ENCODE measurements at regions not wholly inside any gene's neighbourhood (a gene's known extent, or its start where the extent isn't known, plus 50 kb on each side); places are given as distances from the start of the nearest gene placed in this dataset.
"Not testable (repeated sequence)": the region's sequence is repeated elsewhere in the genome, so short reads cannot be mapped to it uniquely, and the experiment has no call there.

GRCh38 chrX:1025413-1025812, 187.0 kb downstream of the CRLF2 start:
- ChIA-PET CTCF (no interaction called here), RAD21 (ENCODE audit: unreplicated experiment) (no interaction called here), POLR2A (no interaction called here), SMC1A (ENCODE audit: uncharacterized antibody, unreplicated experiment) (no interaction called here)
- Histone ChIP-seq H3K9ac (ENCODE audit: control insufficient read depth, insufficient read depth, low read length) (no peak overlapping the region), H3K79me2 (ENCODE audit: control insufficient read depth, insufficient read depth, low read length) (no peaks in the 10 kb centered on the region), H4K20me1 (ENCODE audit: control insufficient read depth, insufficient read depth) (no peaks in the 10 kb centered on the region), H3K4me2 (ENCODE audit: control insufficient read depth, insufficient read depth) (no peak overlapping the region), H3K9me3 (replicated peaks; ENCODE audit: control insufficient read depth, insufficient read depth, low read length) (peaks cover 4% of the 10 kb centered on the region; the same call in 2 of the 3 replicates), H3K4me1 (ENCODE audit: control insufficient read depth, insufficient read depth, low read length) (peaks cover 10% of the 10 kb centered on the region), H3K36me3 (ENCODE audit: control insufficient read depth in 2 of 2, insufficient read depth in 2 of 2, low read length in 1 of 2) (no peaks in the 10 kb centered on the region), H3K27ac (ENCODE audit: control insufficient read depth, insufficient read depth) (peak overlapping the region; percentile 86), H3K27me3 (replicated peaks in 1 of 2; ENCODE audit: control insufficient read depth in 2 of 2, insufficient read depth in 2 of 2, low read length in 1 of 2) (no peaks in the 10 kb centered on the region), H3K4me3 (no peak overlapping the region), H2AFZ (ENCODE audit: control insufficient read depth, low read depth, low read length) (no peak overlapping the region)
- ATAC-seq (no peak), FAIRE-seq (no peak), DNase-seq (ENCODE audit: low read depth, low spot score) (no peak)
- BruUV-seq (replicated peaks) = no TSS peak
- in situ Hi-C loops (cut with MboI) = loop anchor here (5.0 kb wide), 1 partner anchor 33 kb away; no protein-coding TSS in a partner anchor
- WGBS (ENCODE audit: insufficient coverage, insufficient replicate concordance, low lambda C conversion rate, missing lambda C conversion rate) = 63% methylated on average over 11 of the region's 11 CpGs
- intact Hi-C loops (cut with micrococcal nuclease; ENCODE audit: unreplicated experiment) = no loop called here
- no peak for TF ChIP-seq POLR2A (IDR thresholded peaks at IDR 0.05; ENCODE audit: low read depth, low read length)
- TF ChIP-seq USF2 (IDR thresholded peaks at IDR 0.05; ENCODE audit: borderline replicate concordance, low read depth, low read length) = no peak
- TF ChIP-seq IRF4 (IDR thresholded peaks at IDR 0.05; ENCODE audit: low read depth, low read length) = no peak

DNA sequence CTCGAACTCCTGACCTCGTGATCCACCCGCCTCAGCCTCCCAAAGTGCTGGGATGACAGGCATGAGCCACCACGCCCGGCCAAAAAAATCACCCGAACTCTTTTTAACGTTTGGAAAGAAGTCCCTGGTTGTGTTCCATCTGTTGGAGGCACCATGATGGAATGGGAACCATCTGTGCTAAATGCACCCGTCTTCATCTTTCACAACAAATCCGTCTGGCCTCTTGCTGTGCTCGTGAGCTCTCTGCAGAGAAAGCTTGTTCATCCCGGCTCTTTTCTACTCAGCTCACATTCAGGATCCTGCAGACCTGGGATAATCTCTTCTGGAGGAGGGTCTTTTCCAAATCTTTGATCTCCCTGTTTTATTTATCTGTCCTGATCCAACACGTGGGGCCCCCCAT, 188.8 kb downstream of the CRLF2 start:
- H3K9ac ChIP-seq (ENCODE audit: control insufficient read depth, insufficient read depth, low read length) = no peak overlapping the region
- H3K27me3 ChIP-seq (replicated peaks in 1 of 2; ENCODE audit: control insufficient read depth in 2 of 2, insufficient read depth in 2 of 2, low read length in 1 of 2) = no peaks in the 10 kb centered on the region
- no peak overlapping the region for H3K27ac ChIP-seq (ENCODE audit: control insufficient read depth, insufficient read depth)
- no TSS peak for BruUV-seq (replicated peaks)
- H3K4me2 ChIP-seq (ENCODE audit: control insufficient read depth, insufficient read depth) = no peak overlapping the region
- ATAC-seq (no peak), FAIRE-seq (no peak), DNase-seq (ENCODE audit: low read depth, low spot score) (no peak)
- CTCF ChIA-PET = no interaction called here
- RAD21 ChIA-PET (ENCODE audit: unreplicated experiment) = no interaction called here
- intact Hi-C loops (cut with micrococcal nuclease; ENCODE audit: unreplicated experiment) = no loop called here
- no peaks in the 10 kb centered on the region for H3K79me2 ChIP-seq (ENCODE audit: control insufficient read depth, insufficient read depth, low read length)
- H2AFZ ChIP-seq (ENCODE audit: control insufficient read depth, low read depth, low read length) = no peak overlapping the region
- no peak for TF ChIP-seq MXI1 (IDR thresholded peaks at IDR 0.05; ENCODE audit: low read depth, low read length)
- 71% methylated on average over 12 of the region's 12 CpGs for WGBS (ENCODE audit: insufficient coverage, insufficient replicate concordance, low lambda C conversion rate, missing lambda C conversion rate)
- H3K4me1 ChIP-seq (ENCODE audit: control insufficient read depth, insufficient read depth, low read length) = peaks cover 10% of the 10 kb centered on the region
- peaks cover 4% of the 10 kb centered on the region; the same call in 2 of the 3 replicates for H3K9me3 ChIP-seq (replicated peaks; ENCODE audit: control insufficient read depth, insufficient read depth, low read length)
- no peaks in the 10 kb centered on the region for H4K20me1 ChIP-seq (ENCODE audit: control insufficient read depth, insufficient read depth)
- in situ Hi-C loops (cut with MboI) = no loop called here
- H3K36me3 ChIP-seq (ENCODE audit: control insufficient read depth in 2 of 2, insufficient read depth in 2 of 2, low read length in 1 of 2) = no peaks in the 10 kb centered on the region
- SMC1A ChIA-PET (ENCODE audit: uncharacterized antibody, unreplicated experiment) = no interaction called here
- POLR2A ChIA-PET = no interaction called here
- H3K4me3 ChIP-seq = no peak overlapping the region

- CTCF ChIA-PET; DNase-seq (ENCODE audit: low read depth, low spot score); ATAC-seq; SMC1A ChIA-PET (ENCODE audit: uncharacterized antibody, unreplicated experiment); H3K4me3 ChIP-seq; H3K36me3 ChIP-seq (ENCODE audit: control insufficient read depth in 2 of 2, insufficient read depth in 2 of 2, low read length in 1 of 2); intact Hi-C loops (cut with micrococcal nuclease; ENCODE audit: unreplicated experiment); FAIRE-seq; POLR2A ChIA-PET; H3K9me3 ChIP-seq (replicated peaks; ENCODE audit: control insufficient read depth, insufficient read depth, low read length); H3K27ac ChIP-seq (ENCODE audit: control insufficient read depth, insufficient read depth); in situ Hi-C loops (cut with MboI); H4K20me1 ChIP-seq (ENCODE audit: control insufficient read depth, insufficient read depth); BruUV-seq (replicated peaks); H3K79me2 ChIP-seq (ENCODE audit: control insufficient read depth, insufficient read depth, low read length); H3K4me2 ChIP-seq (ENCODE audit: control insufficient read depth, insufficient read depth); H3K4me1 ChIP-seq (ENCODE audit: control insufficient read depth, insufficient read depth, low read length); RAD21 ChIA-PET (ENCODE audit: unreplicated experiment); H3K9ac ChIP-seq (ENCODE audit: control insufficient read depth, insufficient read depth, low read length); H2AFZ ChIP-seq (ENCODE audit: control insufficient read depth, low read depth, low read length); H3K27me3 ChIP-seq (replicated peaks in 1 of 2; ENCODE audit: control insufficient read depth in 2 of 2, insufficient read depth in 2 of 2, low read length in 1 of 2): not testable (repeated sequence)
- 84% methylated on average over 9 of the region's 9 CpGs for WGBS (ENCODE audit: insufficient coverage, insufficient replicate concordance, low lambda C conversion rate, missing lambda C conversion rate)
Measured at GRCh38 chrX:1021314-1021993, 191.0 kb downstream of the CRLF2 start.
